ENCODE measurements at regions not wholly inside any gene's neighbourhood (a gene's known extent, or its start where the extent isn't known, plus 50 kb on each side); places are given as distances from the start of the nearest gene placed in this dataset.

DNA sequence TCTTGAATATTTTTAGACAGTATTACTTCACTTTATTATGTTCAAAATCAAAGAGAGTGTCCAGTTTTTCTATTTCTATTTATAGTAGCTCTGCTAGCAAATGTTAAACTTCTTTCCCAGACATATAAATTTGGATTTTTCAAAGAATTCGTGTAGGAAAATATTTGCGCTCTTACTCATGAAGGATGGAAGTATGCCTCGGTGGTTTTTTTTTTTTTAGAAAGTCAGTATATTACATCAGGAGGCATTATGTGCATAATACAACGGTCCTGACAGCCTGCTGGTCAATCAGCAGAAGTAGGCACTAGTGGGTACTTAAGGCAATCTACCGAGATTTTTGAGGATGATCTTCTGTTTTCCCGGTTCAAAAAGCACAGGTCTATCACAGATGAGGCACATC, 249.3 kb downstream of the TBX18 start (continued):
- TF ChIP-seq, protein P1, sequence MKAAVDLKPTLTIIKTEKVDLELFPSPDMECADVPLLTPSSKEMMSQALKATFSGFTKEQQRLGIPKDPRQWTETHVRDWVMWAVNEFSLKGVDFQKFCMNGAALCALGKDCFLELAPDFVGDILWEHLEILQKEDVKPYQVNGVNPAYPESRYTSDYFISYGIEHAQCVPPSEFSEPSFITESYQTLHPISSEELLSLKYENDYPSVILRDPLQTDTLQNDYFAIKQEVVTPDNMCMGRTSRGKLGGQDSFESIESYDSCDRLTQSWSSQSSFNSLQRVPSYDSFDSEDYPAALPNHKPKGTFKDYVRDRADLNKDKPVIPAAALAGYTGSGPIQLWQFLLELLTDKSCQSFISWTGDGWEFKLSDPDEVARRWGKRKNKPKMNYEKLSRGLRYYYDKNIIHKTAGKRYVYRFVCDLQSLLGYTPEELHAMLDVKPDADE (IDR thresholded peaks at IDR 0.05), result no peak
- TF ChIP-seq, protein P2, sequence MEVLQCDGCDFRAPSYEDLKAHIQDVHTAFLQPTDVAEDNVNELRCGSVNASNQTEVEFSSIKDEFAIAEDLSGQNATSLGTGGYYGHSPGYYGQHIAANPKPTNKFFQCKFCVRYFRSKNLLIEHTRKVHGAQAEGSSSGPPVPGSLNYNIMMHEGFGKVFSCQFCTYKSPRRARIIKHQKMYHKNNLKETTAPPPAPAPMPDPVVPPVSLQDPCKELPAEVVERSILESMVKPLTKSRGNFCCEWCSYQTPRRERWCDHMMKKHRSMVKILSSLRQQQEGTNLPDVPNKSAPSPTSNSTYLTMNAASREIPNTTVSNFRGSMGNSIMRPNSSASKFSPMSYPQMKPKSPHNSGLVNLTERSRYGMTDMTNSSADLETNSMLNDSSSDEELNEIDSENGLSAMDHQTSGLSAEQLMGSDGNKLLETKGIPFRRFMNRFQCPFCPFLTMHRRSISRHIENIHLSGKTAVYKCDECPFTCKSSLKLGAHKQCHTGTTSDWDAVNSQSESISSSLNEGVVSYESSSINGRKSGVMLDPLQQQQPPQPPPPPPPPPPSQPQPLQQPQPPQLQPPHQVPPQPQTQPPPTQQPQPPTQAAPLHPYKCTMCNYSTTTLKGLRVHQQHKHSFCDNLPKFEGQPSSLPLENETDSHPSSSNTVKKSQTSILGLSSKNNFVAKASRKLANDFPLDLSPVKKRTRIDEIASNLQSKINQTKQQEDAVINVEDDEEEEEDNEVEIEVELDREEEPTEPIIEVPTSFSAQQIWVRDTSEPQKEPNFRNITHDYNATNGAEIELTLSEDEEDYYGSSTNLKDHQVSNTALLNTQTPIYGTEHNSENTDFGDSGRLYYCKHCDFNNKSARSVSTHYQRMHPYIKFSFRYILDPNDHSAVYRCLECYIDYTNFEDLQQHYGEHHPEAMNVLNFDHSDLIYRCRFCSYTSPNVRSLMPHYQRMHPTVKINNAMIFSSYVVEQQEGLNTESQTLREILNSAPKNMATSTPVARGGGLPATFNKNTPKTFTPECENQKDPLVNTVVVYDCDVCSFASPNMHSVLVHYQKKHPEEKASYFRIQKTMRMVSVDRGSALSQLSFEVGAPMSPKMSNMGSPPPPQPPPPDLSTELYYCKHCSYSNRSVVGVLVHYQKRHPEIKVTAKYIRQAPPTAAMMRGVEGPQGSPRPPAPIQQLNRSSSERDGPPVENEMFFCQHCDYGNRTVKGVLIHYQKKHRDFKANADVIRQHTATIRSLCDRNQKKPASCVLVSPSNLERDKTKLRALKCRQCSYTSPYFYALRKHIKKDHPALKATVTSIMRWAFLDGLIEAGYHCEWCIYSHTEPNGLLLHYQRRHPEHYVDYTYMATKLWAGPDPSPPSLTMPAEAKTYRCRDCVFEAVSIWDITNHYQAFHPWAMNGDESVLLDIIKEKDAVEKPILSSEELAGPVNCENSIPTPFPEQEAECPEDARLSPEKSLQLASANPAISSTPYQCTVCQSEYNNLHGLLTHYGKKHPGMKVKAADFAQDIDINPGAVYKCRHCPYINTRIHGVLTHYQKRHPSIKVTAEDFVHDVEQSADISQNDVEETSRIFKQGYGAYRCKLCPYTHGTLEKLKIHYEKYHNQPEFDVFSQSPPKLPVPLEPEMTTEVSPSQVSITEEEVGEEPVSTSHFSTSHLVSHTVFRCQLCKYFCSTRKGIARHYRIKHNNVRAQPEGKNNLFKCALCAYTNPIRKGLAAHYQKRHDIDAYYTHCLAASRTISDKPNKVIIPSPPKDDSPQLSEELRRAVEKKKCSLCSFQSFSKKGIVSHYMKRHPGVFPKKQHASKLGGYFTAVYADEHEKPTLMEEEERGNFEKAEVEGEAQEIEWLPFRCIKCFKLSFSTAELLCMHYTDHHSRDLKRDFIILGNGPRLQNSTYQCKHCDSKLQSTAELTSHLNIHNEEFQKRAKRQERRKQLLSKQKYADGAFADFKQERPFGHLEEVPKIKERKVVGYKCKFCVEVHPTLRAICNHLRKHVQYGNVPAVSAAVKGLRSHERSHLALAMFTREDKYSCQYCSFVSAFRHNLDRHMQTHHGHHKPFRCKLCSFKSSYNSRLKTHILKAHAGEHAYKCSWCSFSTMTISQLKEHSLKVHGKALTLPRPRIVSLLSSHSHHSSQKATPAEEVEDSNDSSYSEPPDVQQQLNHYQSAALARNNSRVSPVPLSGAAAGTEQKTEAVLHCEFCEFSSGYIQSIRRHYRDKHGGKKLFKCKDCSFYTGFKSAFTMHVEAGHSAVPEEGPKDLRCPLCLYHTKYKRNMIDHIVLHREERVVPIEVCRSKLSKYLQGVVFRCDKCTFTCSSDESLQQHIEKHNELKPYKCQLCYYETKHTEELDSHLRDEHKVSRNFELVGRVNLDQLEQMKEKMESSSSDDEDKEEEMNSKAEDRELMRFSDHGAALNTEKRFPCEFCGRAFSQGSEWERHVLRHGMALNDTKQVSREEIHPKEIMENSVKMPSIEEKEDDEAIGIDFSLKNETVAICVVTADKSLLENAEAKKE (CRISPR knock-in tag; IDR thresholded peaks at IDR 0.05), result no peak
- TF ChIP-seq ZNF114 (CRISPR knock-in tag; IDR thresholded peaks at IDR 0.05), result no peak
- TF ChIP-seq JUNB (IDR thresholded peaks at IDR 0.05; ENCODE audit: unreplicated experiment), result no peak
- TF ChIP-seq EZH2phosphoT487 (IDR thresholded peaks at IDR 0.05; ENCODE audit: unreplicated experiment), result no peak

DNA sequence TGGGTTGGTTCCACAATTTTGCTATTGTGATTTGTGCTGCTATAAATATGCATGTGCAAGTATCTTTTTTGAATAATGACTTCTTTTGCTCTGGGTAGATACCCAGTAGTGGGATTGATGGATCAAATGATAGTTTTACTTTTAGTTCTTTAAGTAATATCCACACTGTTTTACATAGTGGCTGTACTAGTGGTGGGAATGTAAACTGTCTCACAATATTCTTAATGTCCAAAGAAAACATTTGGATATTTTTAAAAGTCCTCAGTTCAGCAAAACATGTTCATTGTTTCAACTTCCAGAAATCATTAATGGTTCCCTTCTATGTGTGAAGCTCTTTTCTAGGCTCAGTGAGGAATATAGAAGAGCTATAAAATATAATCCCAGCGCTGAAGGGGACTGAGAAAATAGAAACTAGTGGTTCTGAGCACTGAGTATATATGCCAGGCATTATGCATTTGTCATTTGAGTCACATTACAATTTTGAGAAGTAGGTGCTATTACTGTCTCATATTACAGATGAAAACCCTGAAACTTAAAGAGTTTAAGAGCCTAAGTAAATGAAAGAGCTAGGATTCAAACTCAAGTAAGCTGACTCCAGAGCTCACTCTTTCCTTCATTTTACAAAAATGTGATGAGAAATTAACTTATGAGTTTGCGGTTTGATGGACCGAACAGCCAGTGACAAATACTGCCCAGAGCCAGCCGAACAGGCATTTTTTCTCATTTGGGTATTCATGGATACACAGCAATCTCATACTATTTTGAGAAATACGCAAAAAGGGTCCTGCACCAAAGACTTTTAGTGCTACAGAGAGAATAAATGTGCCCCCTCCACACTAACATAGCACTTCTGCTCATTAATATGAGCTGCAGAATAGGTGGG, 250.1 kb downstream of the TBX18 start:
- H3K9me2 ChIP-seq (ENCODE audit: insufficient read depth), result no peaks in the 10 kb centered on the region
- no peak overlapping the region for H3K27ac ChIP-seq (ENCODE audit: low read depth)
- no peak overlapping the region for H3K4me2 ChIP-seq
- H3K4me3 ChIP-seq, result no peak overlapping the region
- no peak for DNase-seq (ENCODE audit: low spot score)
- no peaks in the 10 kb centered on the region for H3K27me3 ChIP-seq (ENCODE audit: insufficient read depth)
- H4K20me1 ChIP-seq (replicated peaks; ENCODE audit: insufficient read depth), result no peaks in the 10 kb centered on the region
- Mint-ChIP-seq H3K4me3 (no peak overlapping the region), H3K27ac (no peak overlapping the region), H3K9me3 (no peaks in the 10 kb centered on the region), H3K4me1 (peaks cover 2% of the 10 kb centered on the region; the same call in 1 of the 3 replicates), H3K36me3 (ENCODE audit: low read depth) (no peaks in the 10 kb centered on the region), H3K27me3 (ENCODE audit: insufficient read depth, low read depth, poor library complexity) (peaks cover 2% of the 10 kb centered on the region)
- TF ChIP-seq JUNB (IDR thresholded peaks at IDR 0.05; ENCODE audit: unreplicated experiment) (no peak), ZNF331 (CRISPR knock-in tag; IDR thresholded peaks at IDR 0.05; ENCODE audit: low read depth) (no peak), STAT1 (IDR thresholded peaks at IDR 0.05; ENCODE audit: unreplicated experiment) (no peak), EZH2 (IDR thresholded peaks at IDR 0.05; ENCODE audit: low read depth, unreplicated experiment) (no peak), CREB1 (CRISPR knock-in tag; IDR thresholded peaks at IDR 0.05; ENCODE audit: low read depth) (no peak)
- TF ChIP-seq, protein P1 (IDR thresholded peaks at IDR 0.05), result no peak
- TF ChIP-seq, protein P3, sequence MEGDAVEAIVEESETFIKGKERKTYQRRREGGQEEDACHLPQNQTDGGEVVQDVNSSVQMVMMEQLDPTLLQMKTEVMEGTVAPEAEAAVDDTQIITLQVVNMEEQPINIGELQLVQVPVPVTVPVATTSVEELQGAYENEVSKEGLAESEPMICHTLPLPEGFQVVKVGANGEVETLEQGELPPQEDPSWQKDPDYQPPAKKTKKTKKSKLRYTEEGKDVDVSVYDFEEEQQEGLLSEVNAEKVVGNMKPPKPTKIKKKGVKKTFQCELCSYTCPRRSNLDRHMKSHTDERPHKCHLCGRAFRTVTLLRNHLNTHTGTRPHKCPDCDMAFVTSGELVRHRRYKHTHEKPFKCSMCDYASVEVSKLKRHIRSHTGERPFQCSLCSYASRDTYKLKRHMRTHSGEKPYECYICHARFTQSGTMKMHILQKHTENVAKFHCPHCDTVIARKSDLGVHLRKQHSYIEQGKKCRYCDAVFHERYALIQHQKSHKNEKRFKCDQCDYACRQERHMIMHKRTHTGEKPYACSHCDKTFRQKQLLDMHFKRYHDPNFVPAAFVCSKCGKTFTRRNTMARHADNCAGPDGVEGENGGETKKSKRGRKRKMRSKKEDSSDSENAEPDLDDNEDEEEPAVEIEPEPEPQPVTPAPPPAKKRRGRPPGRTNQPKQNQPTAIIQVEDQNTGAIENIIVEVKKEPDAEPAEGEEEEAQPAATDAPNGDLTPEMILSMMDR (conservative IDR thresholded peaks at IDR 0.05; ENCODE audit: low read depth in 2 of 2), result no peak
- no peak for ATAC-seq
- H3K36me3 ChIP-seq (ENCODE audit: insufficient read depth), result no peaks in the 10 kb centered on the region
- no peaks in the 10 kb centered on the region for H3K79me2 ChIP-seq (replicated peaks; ENCODE audit: insufficient read depth)
- no peaks in the 10 kb centered on the region; the same call in 1 of the 2 replicates for H3K4me1 ChIP-seq (ENCODE audit: insufficient read depth)
- H2AFZ ChIP-seq, result no peak overlapping the region
- H3F3A ChIP-seq (replicated peaks; ENCODE audit: low read depth), result no peaks in the 10 kb centered on the region
